Naive thymus-derived CD4-positive, alpha-beta T cell (primary cell): ENCODE measurements at regions not wholly inside any gene's neighbourhood (a gene's known extent, or its start where the extent isn't known, plus 50 kb on each side); places are given as distances from the start of the nearest gene placed in this dataset.

ENCODE experiments used
- ATAC-seq: fragments of 150-1000 bp; cut with Tn5 transposase; 2 replicates; pipeline ENCODE4 v1.10.0; 2021; ENCODE audit warnings: mild to moderate bottlenecking, moderate library complexity
- CTCF ChIA-PET: fragments of 350-600 bp; sonication (Branson Sonifier 250); formaldehyde crosslinking; loops from one replicate; lab custom pipeline; 2021; ENCODE audit warnings: antibody characterized with exemption; lab: Charles Lee
- POLR2A ChIA-PET: fragments of 350-600 bp; sonication (Branson Sonifier 250); formaldehyde crosslinking; loops from one replicate; lab custom pipeline; 2021; ENCODE audit warnings: antibody characterized with exemption, inconsistent platforms; lab: Charles Lee
- DNase-seq, 9 donors: peaks; one replicate each; pipeline versions ENCODE4 v3.0.0 to v3.0.0-alpha.2; 2020 to 2022; ENCODE audit warnings: mixed read lengths in 1 of 9
- H3K27ac ChIP-seq: one replicate; pipeline ENCODE4 v1.7.0; 2013; ENCODE audit warnings: mild to moderate bottlenecking, low read depth, low read length, moderate library complexity
- H3K27me3 ChIP-seq, 2 donors: one replicate each; pipeline ENCODE4 v1.7.0; 2013; ENCODE audit warnings: low read length in 2 of 2, mild to moderate bottlenecking in 2 of 2, moderate library complexity in 2 of 2; ENCODE audit not compliant: control insufficient read depth in 2 of 2, insufficient read depth in 2 of 2
- H3K36me3 ChIP-seq, 3 experiments: 1 replicate in 2 of 3; 2 replicates in 1 of 3; pipeline ENCODE4 v1.7.0; 2013; ENCODE audit warnings: low read length in 3 of 3, mild to moderate bottlenecking in 3 of 3, moderate library complexity in 1 of 3; ENCODE audit not compliant: insufficient read depth in 3 of 3, control insufficient read depth in 2 of 3
- H3K4me1 ChIP-seq, 2 donors: one replicate each; pipeline ENCODE4 v1.7.0; 2013; ENCODE audit warnings: low read length in 2 of 2, mild to moderate bottlenecking in 2 of 2, moderate library complexity in 1 of 2; ENCODE audit not compliant: control insufficient read depth in 2 of 2, insufficient read depth in 2 of 2
- H3K4me3 ChIP-seq: 2 replicates; pipeline ENCODE4 v1.7.0; 2013; ENCODE audit warnings: mild to moderate bottlenecking, low read length
- H3K9me3 ChIP-seq, 3 experiments: 1 replicate in 2 of 3; 2 replicates in 1 of 3; pipeline ENCODE4 v1.7.0; 2013; ENCODE audit warnings: low read length in 3 of 3; ENCODE audit not compliant: control insufficient read depth in 2 of 3
- H3K27ac Mint-ChIP-seq, 9 donors: one replicate each; pipeline ENCODE4 v1.8.0; 2020 to 2022; ENCODE audit warnings: mixed read lengths in 9 of 9, mild to moderate bottlenecking in 8 of 9, moderate library complexity in 5 of 9, inconsistent platforms in 2 of 9
- H3K27me3 Mint-ChIP-seq, 5 donors: one replicate each; pipeline ENCODE4 v1.8.0; 2021 to 2022; ENCODE audit warnings: mixed read lengths in 5 of 5, mild to moderate bottlenecking in 1 of 5
- H3K36me3 Mint-ChIP-seq, 5 donors: one replicate each; pipeline ENCODE4 v1.8.0; 2020 to 2022; ENCODE audit warnings: mixed read lengths in 5 of 5, mild to moderate bottlenecking in 3 of 5, inconsistent platforms in 1 of 5
- H3K4me1 Mint-ChIP-seq, 7 donors: one replicate each; pipeline ENCODE4 v1.8.0; 2020 to 2022; ENCODE audit warnings: mixed read lengths in 7 of 7, mild to moderate bottlenecking in 3 of 7, inconsistent platforms in 1 of 7
- H3K4me3 Mint-ChIP-seq, 10 donors: one replicate each; pipeline ENCODE4 v1.8.0; 2020 to 2022; ENCODE audit warnings: mild to moderate bottlenecking in 10 of 10, mixed read lengths in 10 of 10, moderate library complexity in 6 of 10, inconsistent platforms in 2 of 10
- H3K9me3 Mint-ChIP-seq, 11 donors: one replicate each; pipeline ENCODE4 v1.8.0; 2020 to 2022; ENCODE audit warnings: mixed read lengths in 11 of 11, mild to moderate bottlenecking in 4 of 11, inconsistent platforms in 1 of 11, moderate library complexity in 1 of 11
- intact Hi-C, 2 donors: fragments of 100-400 bp; cut with micrococcal nuclease; formaldehyde crosslinking; loops; one replicate each; pipeline ENCODE4 v1.15.1; 2023

DNA sequence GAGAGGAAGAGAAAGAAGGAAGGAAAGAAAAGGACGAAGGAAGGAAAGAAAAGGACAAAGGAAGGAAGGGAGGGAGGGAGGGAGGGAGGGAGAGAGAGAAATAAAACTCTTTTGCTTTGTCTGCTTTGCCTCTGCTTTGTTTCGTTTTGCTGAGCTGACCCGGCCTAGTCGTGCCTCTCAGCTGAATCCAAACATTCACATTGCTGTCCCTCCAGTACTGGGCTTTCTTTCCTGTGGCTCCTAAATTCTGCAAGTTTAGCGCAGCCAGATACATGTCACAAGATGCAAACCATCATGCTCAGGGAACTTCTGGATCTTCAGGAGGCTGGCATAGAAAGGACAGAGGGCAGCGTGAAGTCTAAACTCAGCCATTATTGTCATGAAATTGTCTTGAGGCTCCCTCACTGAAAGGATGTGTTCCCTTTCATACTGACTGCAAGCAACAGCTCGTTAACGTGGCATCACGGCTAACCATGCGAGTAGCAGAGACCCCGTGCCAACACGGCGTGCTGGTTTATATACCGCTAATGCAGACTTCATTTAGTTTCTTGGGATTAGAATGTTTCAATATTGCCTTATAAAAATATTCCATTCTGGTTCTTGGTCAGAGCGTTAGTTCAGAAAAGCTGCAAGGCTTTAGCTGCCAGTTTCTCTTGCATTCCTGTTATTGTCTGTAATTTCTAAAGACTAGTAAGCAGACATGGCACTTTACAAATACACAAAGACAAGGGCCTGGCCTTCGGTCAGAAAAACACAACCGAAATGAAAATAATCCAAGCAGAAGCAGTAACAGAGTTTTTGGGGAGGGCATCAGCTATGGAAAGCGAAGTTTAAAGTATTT lies 94.2 kb downstream of the TMEM174 start:
- POLR2A ChIA-PET = no interaction called here
- Histone ChIP-seq H3K9me3 (no peaks in the 10 kb centered on the region), H3K27me3 (peaks cover 0 to under 1% of the 10 kb centered on the region in 2 donors), H3K4me1 (no peaks in the 10 kb centered on the region), H3K4me3 (no peak overlapping the region), H3K27ac (no peak overlapping the region), H3K36me3 (no peaks in the 10 kb centered on the region)
- intact Hi-C loops = no loop called here
- DNase-seq (no peak), ATAC-seq (no peak)
- Mint-ChIP-seq H3K27me3 (peaks cover 20 to 50% (median 39%) of the 10 kb centered on the region in 5 donors), H3K4me1 (peaks cover 0 to 3% (median 0%) of the 10 kb centered on the region in 7 donors), H3K27ac (no peak overlapping the region), H3K4me3 (no peak overlapping the region), H3K9me3 (no peaks in the 10 kb centered on the region), H3K36me3 (no peaks in the 10 kb centered on the region)
- CTCF ChIA-PET = no interaction called here

DNA sequence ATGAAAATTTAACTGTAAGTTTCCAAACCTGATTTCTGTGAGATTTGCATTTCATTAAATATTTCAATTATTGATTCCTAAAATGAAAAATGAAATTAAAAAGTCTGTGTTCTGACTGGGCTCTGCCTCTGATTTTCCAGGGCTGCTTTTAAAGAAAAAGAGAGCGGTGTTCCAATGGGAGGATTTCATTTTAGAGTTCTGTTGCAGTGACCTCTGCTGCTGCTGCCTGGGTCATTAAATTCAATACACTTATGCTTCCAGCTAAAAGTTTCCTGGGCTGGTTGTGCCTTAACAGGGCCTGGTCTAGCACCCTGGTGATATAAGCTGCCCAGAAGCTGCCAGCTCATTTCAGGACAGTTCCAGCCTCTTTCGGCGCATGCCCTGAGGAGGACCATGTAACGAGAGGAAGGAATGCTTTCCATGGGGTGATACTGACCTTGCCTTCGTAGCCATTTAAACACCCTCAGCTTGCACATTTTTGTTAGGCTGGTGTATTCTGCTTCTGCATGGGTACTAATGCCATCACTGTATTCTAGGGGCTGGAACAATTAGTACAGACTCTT lies 93.3 kb downstream of the TMEM174 start:
- DNase-seq = no peak
- no peaks in the 10 kb centered on the region for H3K9me3 Mint-ChIP-seq
- ATAC-seq = no peak
- no peaks in the 10 kb centered on the region for H3K36me3 Mint-ChIP-seq
- H3K4me1 Mint-ChIP-seq = peaks cover 0 to 3% (median 0%) of the 10 kb centered on the region in 7 donors
- peaks cover 20 to 51% (median 39%) of the 10 kb centered on the region in 5 donors for H3K27me3 Mint-ChIP-seq
- H3K36me3 ChIP-seq = no peaks in the 10 kb centered on the region
- no peaks in the 10 kb centered on the region for H3K27me3 ChIP-seq
- ChIA-PET POLR2A (no interaction called here), CTCF (no interaction called here)
- H3K4me3 ChIP-seq = no peak overlapping the region
- intact Hi-C loops = no loop called here
- H3K4me3 Mint-ChIP-seq = no peak overlapping the region
- no peak overlapping the region for H3K27ac ChIP-seq
- H3K27ac Mint-ChIP-seq = no peak overlapping the region
- H3K9me3 ChIP-seq = no peaks in the 10 kb centered on the region
- H3K4me1 ChIP-seq = no peaks in the 10 kb centered on the region

DNA sequence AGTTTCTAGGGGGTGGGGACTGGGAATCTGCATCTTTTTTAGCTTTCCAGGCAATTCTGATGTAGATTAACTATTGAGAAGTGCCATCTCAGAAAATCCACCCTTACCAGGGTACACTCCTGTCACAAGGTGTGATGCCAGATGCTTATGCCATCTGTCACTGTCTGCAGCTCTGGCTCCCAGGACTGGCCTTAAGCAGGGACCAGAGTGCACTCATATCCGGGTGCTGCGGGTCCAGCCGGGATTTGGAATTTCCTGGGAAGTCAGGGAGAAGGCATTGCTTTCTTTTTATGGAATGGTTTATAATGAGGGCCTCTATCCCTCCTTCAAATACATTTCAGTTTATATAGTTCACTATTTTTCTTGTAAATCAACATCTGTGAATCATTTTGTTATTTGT lies 92.6 kb downstream of the TMEM174 start:
- H3K27me3 Mint-ChIP-seq = peaks cover 20 to 50% (median 39%) of the 10 kb centered on the region in 5 donors

DNA sequence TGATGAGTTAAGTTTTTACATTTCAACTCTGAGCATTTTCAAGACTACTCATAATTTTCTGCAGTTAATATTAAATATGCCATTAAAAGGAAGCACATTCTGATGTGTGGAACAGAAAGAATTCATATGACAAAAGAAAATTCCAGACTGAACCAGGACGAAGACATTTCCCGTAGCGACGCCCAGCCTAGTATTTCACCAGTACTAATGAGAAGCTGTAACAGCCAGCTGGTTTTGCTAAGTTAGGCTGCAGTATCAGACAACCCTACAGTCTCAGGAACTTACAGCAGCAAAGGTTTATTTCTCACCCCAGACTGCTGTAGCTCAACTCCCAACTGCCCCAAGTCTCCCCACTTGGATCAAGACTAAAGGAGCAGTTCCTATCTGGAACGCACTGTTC lies 91.6 kb downstream of the TMEM174 start:
- Mint-ChIP-seq H3K27me3 (peaks cover 21 to 49% (median 36%) of the 10 kb centered on the region in 5 donors), H3K4me3 (no peak overlapping the region), H3K27ac (no peak overlapping the region), H3K36me3 (no peaks in the 10 kb centered on the region), H3K4me1 (peaks cover 0 to 3% (median 0%) of the 10 kb centered on the region in 7 donors), H3K9me3 (no peaks in the 10 kb centered on the region)
- H3K4me1 ChIP-seq = no peaks in the 10 kb centered on the region
- no peak overlapping the region for H3K4me3 ChIP-seq
- H3K27ac ChIP-seq = no peak overlapping the region
- H3K36me3 ChIP-seq = no peaks in the 10 kb centered on the region
- ChIA-PET POLR2A (no interaction called here), CTCF (no interaction called here)
- no peak for ATAC-seq
- intact Hi-C loops = no loop called here
- H3K27me3 ChIP-seq = no peaks in the 10 kb centered on the region
- H3K9me3 ChIP-seq = no peaks in the 10 kb centered on the region
- DNase-seq = no peak

More for the DNA sequence above, 92.6 kb downstream of the TMEM174 start:
- DNase-seq (no peak), ATAC-seq (no peak)
- Mint-ChIP-seq H3K9me3 (no peaks in the 10 kb centered on the region), H3K4me1 (peaks cover 0 to 3% (median 0%) of the 10 kb centered on the region in 7 donors), H3K36me3 (no peaks in the 10 kb centered on the region), H3K4me3 (no peak overlapping the region), H3K27ac (no peak overlapping the region)
- CTCF ChIA-PET = no interaction called here
- POLR2A ChIA-PET = no interaction called here
- no peaks in the 10 kb centered on the region for H3K9me3 ChIP-seq
- H3K27ac ChIP-seq = no peak overlapping the region
- H3K36me3 ChIP-seq = no peaks in the 10 kb centered on the region
- no peaks in the 10 kb centered on the region for H3K27me3 ChIP-seq
- intact Hi-C loops = no loop called here
- H3K4me1 ChIP-seq = no peaks in the 10 kb centered on the region
- no peak overlapping the region for H3K4me3 ChIP-seq

DNA sequence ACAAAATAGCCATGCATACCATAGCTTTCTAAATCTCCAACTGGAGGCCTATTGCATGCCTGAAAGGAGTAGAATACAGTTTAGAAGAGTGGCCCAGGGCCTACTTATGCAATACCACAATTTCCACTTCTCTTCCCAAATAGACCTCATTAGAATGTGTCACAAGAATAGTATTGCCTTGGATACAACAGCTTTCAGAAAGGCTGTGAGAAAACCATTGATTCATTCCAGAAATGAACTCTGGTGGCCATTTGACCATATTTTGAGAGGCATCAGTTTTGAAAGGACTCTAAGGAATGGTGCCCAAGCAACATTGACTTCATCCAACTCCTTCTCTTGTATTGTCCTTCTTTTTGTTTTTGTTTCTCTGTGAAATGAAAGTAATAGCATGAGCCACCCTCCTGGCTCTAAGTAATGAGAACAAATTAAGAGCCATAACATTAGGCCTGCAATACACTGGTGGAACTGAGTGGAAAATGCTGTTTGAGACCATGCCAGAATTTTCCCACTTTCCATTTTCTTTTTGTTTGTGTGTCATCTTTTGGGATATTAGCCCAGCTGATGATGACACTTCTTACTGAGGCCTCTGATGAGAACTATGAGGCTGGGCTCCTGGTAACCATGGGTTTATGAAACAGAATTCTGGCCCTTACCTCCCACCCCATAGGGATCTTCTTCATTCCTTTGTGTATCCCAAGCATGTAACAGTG lies 90.2 kb downstream of the TMEM174 start:
- Histone ChIP-seq H3K27me3 (no peaks in the 10 kb centered on the region), H3K4me1 (no peaks in the 10 kb centered on the region), H3K27ac (no peak overlapping the region), H3K9me3 (no peaks in the 10 kb centered on the region), H3K36me3 (no peaks in the 10 kb centered on the region), H3K4me3 (no peak overlapping the region)
- no peak for ATAC-seq
- Mint-ChIP-seq H3K27me3 (peaks cover 21 to 60% (median 43%) of the 10 kb centered on the region in 5 donors), H3K4me3 (no peak overlapping the region), H3K9me3 (peaks cover 0 to 4% (median 0%) of the 10 kb centered on the region in 11 donors), H3K4me1 (peaks cover 0 to 3% (median 0%) of the 10 kb centered on the region in 7 donors), H3K36me3 (no peaks in the 10 kb centered on the region), H3K27ac (no peak overlapping the region)
- intact Hi-C loops = no loop called here
- ChIA-PET CTCF (no interaction called here), POLR2A (no interaction called here)
- no peak for DNase-seq

DNA sequence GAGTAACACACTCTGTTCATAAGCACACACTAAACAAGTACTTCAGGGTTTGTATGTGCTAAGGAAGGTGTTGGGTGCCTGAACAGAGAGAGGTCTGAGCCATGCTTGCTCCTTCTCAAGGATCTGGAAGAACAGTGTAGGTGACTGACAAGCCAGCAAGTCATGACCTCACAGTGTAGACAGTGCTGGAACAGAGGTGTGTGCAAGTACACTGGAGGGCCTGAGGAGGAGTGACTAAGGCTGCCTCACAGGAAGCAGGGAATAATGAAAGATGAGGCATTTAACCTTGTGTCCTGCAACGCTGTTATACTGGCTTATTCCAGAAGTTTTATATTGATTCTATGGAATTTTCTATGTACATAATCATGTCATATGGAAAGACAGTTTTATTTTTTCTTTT lies 83.9 kb downstream of the TMEM174 start:
- POLR2A ChIA-PET = no interaction called here
- H3K4me1 Mint-ChIP-seq = no peaks in the 10 kb centered on the region
- no peaks in the 10 kb centered on the region for H3K36me3 Mint-ChIP-seq
- Histone ChIP-seq H3K27me3 (no peaks in the 10 kb centered on the region), H3K36me3 (no peaks in the 10 kb centered on the region), H3K9me3 (peaks cover 0 to 4% (median 0%) of the 10 kb centered on the region in 3 experiments), H3K27ac (no peak overlapping the region), H3K4me3 (no peak overlapping the region), H3K4me1 (no peaks in the 10 kb centered on the region)
- intact Hi-C loops = no loop called here
- DNase-seq = no peak
- CTCF ChIA-PET = no interaction called here
- H3K27ac Mint-ChIP-seq = no peak overlapping the region
- peaks cover 0 to 15% (median 5%) of the 10 kb centered on the region in 11 donors for H3K9me3 Mint-ChIP-seq
- peaks cover 24 to 75% (median 62%) of the 10 kb centered on the region in 5 donors for H3K27me3 Mint-ChIP-seq
- no peak overlapping the region for H3K4me3 Mint-ChIP-seq
- ATAC-seq = no peak
